Limb (tissue), 2 donors: ENCODE measurements at regions not wholly inside any gene's neighbourhood (a gene's known extent, or its start where the extent isn't known, plus 50 kb on each side); places are given as distances from the start of the nearest gene placed in this dataset.

Experiments
- DNase-seq, 2 donors: peaks; one replicate each; pipeline ENCODE4 v3.0.0-alpha.2; 2016; ENCODE audit errors: extremely low spot score in 2 of 2

DNA sequence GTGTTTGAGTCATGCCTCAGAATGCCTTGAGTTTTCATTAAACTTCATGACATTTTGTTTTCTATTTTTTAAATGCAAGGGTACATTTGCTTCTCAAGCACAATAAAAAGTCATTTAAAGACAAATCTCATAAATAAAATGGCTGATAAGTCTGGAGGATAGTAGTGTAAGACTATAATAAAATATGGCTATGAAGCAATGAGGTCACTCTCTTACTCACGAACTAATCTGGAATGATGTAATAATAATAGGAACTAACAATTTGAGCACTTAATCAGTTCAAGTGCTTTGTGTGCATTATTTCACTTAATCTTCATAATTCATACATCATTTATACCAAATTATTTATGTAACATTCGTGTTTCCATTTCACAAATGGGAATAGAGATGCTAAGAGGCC is 149.3 kb upstream of the CTTNBP2 start:
- DNase-seq: no peak

DNA sequence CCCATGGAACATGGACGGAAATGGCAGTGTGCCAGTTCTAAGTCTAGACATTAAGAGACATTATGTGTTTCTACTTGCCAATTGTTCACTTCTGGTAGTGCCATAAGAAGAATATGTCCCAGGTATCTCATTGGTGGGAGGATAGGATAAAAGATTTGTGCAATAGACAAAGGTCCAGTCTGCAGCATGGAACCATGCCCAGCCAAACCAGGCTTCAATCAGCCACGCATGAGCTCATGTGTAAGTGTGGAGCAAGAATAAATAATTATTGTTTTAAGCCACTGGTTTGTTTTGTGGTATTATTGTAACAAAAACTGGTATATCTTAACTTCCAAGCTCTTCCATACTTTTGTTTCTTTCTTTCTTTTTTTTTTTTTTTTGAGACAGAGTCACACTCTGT is 153.6 kb upstream of the CTTNBP2 start:
- no peak for DNase-seq

DNA sequence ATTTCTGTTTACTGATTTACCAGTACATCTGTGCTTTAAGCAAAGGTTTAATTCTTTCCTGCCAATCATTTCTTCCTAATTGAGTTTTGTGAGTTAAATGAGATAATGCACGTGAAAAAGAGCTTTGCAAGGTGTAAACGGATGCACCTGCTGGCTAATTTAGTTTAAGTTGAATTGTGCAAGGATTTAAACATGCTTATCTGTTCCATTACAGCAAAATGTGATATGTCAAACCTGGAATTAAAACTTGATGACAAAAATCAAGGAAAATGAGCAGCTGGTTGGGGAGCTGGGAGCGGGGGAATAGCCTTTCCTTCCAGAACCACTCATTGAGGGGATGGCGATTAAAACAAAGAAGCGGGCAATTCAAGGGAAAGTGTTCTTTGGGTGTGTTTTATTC is 155.0 kb upstream of the CTTNBP2 start:
- DNase-seq: no peak

DNA sequence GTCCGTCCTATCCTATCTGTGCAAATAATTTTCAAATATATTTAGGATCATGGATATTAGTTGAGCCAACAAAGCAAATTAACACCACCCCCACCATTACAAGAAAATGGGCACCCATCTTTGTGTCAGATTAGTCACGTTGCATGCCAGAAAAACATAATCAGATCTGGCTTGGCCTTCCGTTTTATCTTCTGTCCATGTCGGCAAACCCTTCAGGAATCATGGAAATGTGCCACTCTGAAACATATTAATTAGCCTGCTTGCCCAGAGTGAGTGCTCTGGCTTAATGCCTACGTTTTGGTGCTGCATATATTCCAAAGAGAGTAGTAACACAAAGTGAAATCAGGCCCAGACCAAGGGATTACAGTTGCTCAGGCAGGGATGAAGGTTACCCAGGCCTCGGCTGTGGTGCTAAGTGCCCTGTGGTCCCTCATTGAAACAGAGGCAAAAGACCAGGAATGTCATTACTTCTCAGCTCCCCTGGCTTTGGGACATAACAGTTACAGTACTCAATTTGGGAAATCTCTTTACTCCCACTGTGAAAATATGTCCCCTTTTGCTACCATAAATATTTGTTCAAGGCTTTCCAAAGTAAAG is 154.0 kb upstream of the LSM8 start:
- no peak for DNase-seq

DNA sequence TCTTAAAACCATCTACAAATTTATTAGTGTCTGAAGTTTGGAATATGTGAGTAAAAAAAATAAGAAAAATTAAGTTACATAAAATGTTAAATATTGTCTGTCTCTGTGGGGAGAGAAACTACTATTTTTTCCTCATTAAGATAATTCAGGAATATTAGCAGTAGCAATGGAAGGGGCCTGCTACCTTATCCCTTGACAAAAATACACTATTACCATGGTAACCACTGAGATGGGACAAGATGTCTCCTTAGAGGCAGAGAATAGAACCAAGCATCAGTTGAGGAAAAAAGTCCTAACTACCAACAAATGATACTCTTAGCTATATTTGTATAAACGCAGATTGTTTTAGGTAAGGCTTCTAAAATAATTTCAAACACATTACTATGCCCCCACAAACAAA is 150.7 kb upstream of the LSM8 start:
- no peak for DNase-seq

DNA sequence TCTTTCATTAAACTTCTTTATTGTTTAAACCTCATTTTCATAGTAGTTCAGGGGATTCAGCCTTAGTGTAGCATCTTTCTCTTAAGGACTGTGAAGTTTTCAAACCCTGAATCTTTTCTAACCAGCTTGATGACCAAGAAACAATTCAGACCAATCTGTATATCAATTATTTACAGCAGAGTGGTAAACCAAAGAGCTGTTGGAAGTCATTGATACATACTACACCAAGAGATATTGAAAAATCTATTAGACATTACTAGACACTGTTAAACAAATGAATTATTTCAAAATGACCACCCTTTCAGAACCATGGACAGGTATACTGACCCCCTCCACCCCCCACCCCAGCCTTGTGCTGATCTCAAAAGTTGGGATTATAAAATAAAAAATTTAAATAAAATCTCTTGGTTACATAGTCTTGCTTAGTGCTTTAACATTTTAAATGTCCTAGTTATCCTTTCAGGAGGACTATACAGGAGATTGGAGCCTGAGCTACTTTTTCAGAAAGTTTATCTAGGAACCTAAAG is 143.9 kb upstream of the LSM8 start:
- no peak for DNase-seq

DNA sequence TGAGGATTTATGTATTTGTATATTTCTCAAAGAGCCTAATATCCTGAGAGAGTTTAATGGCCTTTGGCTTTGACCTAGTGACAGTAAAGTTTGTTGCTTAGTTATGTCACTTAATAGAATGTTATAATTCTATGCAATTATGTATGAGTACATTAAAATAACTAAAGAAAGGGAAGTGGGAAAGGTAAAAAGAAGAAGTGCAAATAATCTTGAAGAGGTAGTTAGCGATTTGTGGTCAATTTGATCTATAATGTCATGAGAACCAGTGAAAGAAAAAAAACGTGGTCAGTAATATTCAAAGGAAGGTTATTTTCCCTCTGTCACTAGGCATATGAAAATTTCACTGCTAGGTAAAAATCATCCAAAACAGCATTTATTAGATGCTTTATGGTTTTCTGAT is 143.4 kb upstream of the LSM8 start:
- no peak for DNase-seq

DNA sequence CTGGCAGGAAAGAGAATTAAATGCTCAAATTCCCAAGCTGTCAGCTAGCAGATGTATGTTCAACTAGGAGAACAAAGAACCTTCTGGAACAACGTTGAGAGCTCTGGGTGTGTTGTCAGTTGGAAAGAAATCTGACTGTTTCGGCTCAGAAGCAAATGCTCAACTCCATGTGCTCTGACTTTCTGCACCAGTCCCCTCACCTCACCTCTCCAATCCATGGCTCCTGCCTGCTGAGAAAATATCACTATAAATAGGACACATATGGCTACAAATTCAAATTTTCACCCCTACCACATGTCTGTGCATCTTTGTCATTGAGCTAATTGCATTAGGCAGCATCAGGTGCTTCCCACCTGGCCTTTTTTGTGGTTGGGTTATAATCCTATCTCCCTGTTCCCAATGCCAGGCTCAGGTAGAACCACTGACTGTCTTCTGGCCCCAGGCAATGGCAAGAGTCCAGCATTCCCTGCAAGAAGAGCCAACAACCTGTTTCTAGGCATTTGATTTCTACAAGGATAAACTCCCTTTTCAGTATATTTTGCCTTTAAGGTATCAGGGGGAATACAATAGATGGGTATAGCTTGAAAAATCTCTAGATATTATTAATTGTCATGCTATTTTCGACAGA is 142.6 kb upstream of the LSM8 start:
- no peak for DNase-seq

DNA sequence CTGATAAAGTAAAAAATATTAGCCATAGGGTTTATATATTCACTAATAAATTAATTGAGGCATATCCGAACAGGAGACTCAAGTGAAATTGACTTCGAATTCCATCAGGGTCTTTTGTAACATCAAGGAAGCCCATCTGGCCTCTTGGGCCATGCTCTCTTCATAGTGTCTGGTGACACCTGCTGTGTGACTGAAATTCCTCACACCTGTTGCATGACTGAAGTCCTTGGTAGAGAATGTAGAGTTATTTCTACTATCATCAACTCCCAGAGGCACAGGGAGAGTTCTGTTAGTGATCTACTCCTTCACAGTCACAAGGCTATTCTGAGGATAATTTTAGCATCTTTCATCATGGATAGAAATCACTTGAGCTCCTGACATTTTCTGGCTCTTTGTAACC is 138.3 kb upstream of the LSM8 start:
- DNase-seq: no peak

DNA sequence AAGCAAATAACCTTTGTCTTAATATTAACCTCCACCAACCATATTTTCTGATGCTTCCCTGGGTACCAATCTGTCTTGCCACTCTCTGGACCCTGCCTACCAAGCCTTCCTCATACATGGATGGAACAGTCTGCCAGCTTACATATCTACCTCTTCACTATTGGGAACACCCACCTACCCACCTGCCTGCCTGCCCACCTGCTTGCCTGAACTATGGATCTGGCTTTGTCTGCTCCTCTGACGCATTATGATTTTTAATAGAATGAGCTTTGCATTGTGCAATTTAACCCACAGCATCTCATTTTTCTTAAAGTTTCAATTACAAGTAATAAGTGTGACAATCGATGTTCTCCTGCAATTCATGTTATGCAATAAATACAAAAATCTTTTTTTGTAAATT is 137.9 kb upstream of the LSM8 start:
- DNase-seq: no peak

DNA sequence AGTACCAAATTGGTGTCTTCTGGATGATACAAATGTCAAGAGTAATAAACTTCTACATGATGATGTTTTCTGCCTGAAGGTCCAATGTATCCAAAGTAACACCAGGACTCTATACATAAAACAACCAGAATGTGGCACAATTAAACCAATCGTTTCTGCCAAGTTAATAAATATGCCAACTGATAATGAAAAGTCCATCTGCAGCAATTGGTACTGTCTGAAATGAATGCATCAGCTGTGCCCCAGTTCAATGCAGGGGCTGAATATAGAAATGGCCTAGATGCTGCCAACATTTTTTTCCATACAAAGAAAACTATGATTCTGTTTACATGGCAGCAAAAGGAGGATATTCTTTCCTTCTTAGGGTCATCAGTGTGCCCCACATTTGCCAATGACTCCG is 137.2 kb upstream of the LSM8 start:
- DNase-seq: no peak

DNA sequence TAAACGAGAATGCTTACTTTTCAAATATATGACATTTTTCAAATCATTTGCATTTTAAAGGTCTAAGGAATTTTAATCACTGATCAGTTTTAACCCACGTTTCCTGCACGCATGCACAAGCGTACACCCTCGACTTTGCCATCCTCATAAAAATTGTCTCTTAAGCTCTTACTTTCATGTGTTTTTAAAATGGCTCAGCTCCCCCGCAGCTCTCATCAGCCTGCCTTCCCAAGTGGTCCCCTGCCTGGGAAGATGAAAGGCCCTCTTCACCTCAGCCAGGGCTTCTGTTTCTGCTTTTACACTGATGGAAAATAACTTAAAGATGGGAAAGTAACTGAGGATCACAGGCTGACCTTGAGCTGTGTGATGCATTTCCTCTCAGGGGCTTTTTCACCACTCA is 131.6 kb upstream of the LSM8 start:
- DNase-seq: no peak

DNA sequence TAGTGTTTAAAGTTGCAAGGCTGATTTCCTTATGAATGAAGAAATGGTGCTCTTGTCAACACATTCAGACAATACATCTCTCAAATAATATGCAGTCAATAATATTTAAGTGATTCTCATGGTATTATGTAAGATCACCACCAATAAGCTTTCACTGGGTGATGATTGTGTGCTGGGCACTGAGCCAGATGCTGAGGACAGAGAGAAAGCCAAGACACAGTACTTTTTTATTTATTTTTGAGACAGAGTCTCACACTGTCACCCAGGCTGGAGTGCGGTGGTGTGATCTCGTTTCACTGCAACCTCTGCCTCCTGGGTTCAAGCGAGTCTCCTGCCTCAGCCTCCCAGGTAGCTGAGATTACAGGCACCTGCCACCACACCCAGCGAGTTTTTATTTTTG is 130.6 kb upstream of the LSM8 start:
- DNase-seq: no peak

DNA sequence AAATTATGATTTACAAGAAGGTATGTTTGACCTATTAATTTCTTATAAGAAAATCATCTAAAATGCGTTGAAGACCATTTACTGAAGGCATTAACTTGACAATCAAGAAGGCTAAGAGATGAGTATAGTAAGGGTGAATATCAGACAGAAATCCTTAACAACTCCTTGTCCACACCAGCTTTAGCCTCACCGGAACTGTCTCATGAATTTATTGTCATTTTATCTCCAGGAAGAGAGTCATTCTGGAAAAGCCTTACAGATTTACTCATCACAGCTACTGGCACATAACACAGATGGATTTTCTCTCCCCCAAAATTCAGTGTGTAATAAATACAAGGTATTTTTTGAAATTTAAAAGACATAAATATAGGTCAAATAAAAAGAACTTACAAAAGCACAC is 129.4 kb upstream of the LSM8 start:
- DNase-seq: no peak

DNA sequence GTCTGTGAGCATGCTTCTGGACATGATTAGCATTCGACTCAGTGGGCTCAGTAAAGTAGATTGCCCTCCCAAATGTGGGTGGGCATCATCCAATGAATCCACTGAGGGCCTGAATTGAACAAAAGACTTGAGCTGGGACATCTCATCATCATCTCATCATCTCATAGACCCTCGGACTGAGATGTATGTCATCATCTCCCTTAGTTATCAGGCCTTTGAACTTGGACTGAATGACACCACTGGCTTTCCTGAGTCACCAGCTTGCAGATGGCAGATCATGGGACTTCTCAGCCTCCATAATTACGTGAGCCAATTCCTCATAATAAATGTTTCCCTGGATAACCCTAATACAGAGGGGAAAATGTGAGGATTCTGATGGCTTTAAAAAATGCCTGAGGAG is 128.3 kb upstream of the LSM8 start:
- no peak for DNase-seq

DNA sequence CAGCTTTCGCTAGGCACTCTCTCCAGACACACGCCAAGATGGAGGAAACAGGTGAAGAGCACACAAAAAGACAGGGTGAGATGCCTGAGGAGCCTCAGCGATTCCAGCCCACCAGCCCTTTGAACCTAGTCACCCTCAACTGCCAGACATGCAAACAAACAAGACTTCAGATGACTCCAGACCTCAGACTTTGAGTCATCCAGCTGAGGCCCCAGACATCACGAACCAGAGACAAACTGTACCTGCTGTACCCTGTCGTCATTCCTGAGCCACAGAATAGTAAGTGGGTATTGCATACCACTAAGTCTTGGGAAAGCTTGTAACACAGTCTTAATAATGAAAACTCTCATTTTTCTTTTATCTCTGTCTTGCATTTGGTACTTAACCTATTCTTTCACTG is 126.6 kb upstream of the LSM8 start:
- no peak for DNase-seq

DNA sequence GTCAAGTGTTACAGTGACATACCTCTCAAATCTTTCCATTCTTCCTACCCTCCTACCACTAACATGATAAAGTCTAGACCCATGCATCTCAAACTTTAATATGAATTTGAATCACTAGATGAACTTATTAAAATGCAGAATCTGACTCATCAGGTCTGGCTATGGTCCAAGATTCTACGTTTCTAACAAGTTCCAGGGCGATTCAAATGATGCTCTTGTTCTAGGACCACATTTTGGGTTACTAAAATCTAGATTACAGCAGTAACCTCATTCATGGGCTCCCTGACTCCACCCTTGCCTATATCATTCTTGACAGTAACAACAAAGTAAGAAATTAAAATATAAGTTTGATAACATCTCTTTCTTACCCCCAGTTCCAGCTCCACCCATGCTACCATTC is 124.8 kb upstream of the LSM8 start:
- DNase-seq: no peak

DNA sequence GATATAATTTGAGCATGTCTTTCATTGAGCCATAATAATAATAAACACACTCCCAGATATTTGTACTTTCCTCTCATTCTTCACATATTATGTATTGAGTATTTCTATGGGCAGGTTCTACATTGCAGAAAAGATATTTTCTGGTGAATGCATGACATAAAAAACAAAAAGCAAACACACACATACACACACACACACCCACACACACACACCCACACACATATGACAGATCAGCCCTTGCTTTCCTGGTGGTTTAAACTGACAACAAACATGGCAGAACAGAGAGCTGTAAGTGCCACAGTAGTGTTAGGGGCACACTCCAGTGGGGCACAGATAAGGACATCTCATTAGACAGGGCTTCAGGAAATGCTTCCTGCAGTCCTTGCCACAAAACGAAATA is 123.3 kb upstream of the LSM8 start:
- DNase-seq: no peak

DNA sequence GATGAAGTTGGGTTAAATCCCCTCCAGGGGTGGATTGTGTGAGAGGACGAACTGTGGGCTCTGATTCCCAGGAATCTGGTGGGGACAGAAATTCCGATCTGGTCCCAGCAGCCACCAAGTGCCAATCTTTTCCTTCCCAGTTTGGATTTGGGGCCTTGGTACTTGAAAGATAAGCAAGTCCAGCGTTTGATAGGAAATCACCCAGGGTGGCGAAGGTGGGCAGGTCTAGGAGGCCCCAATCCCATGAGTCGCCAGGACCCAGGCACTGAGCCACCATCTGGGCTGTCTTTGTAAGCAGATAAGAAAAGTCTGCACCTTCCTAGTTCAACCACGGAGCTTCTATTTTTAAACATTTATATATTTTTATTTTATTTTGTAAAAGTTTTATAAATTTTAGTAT is 122.6 kb upstream of the LSM8 start:
- no peak for DNase-seq

DNA sequence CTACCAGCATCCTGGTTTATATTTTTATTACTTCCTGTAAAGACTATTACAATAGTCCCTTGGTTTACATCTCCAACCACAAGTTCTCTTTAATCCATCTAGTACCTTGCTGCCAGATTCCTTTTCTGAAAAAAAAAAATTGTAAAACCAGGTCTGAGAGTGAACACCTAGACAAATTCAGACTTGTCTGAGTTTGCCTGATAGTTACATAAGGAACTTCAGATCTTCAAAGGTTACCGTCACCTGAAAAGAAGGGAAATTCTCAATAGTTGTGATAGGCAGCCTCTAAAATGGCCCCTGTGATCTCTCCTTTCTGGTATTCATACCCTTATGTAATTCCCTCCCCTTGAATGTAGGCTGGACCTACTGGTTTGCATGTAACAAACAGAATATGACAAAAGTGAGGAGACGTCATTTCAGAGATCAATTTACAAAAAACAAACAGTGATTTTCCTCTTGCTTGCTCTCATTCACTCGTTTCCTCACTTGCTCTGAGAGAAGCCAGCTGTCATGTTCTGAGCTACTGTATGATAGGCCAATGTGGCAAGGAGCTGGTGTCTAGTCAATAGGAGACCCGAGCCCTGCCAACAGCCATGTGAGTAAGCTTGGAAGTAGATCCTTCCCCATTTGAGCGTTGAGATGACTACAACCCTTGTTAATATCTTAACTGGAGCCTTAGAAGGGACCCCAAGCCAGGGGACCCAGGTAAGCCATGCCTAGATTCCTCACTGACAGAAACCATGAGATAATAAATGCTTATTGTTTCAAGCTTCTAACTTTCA is 110.9 kb upstream of the LSM8 start:
- no peak for DNase-seq

DNA sequence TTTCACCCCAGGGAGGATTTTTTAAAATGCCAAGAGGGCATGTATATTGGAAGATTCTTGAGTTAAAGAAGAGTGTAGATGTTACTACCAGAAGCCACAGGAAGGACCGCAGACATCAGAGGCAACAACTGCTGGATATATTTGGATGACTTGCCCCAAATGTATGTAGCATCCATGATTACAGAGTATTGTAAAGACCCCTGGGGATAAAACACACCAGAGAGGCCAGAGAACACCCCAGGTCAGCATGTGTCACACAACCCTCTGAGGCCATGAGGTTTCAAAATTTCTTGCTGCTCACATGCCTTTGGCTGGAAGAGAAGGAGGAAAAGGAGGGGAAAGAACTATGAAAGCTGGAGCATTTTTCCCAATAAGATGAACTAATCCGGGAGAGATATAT is 108.0 kb upstream of the LSM8 start:
- no peak for DNase-seq

DNA sequence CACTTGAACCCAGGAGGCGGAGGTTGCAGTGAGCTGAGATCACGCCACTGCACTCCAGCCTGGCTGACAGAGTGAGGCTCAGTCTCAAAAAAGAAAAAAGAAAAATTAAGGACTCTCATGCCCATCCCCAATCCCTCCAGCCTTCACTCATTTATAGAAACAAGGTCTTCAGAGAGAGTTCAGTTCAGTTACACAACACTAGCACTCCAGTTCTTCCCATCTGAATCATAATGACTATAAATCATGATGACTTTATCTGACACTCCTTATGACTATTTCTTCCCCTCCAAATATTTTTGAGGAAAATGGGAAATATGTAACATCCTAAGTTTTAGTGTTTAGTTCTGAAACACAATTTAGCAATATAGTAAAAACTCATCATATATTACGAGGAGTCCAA is 107.4 kb upstream of the LSM8 start:
- no peak for DNase-seq

DNA sequence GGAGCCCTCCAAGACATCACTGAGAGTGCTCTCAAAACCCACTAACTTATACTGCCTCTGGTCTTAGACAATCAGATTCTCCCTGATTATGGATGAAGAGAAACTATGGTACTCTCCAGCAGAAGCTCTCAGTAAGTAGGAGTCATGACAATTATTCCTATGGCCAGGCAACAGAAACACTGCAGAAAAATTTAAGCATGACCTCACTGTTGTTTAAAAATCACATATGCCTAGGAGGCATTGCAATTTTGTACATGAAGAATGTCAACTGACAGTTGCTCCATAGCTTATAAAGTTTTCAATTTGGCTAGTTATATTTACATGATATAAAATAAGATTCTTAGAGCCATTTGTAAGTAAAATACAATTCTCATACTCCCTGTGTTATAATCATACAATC is 105.9 kb upstream of the LSM8 start:
- DNase-seq: no peak
